CD4-positive, alpha-beta T cell treated with Interleukin-4 for 4 hours (primary cell): ENCODE measurements at regions not wholly inside any gene's neighbourhood (a gene's known extent, or its start where the extent isn't known, plus 50 kb on each side); places are given as distances from the start of the nearest gene placed in this dataset.

ENCODE experiments used
- DNase-seq: peaks from one replicate; pipeline ENCODE4 v3.0.0-alpha.2; 2020

DNA sequence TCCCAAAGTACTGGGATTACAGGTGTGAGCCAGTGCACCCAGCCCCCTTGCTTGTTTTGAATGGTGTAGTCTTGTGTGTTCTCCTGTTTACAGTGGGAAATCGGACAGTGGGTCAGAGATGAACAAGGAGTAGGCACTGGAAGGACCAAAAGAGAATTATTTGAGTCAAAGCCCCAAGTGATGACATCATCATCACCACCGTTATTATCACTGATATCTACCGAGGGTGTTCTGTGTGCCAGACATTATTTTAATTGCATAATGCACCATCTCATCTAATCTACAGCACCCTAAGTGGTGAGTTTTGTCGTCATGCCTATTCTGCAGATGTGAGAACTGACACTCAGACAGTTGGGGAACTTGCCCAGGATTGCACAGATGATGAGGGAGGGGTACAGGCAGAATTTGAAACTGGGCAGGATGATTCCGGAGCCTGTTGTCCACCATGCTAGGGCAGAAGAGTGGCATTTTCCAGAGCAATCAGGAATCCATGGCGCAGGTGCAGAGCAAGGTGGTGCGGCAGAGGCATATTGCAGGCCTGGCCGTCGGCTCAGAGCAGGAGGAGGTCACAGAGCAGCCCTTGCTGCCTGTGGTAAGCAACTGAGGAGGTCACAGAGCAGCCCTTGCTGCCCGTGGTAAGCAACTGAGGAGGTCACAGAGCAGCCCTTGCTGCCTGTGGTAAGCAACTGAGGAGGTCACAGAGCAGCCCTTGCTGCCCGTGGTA is 137.0 kb upstream of the HDAC4 start:
- DNase-seq = no peak

GRCh38 chr2:239536186-239536585 is 135.4 kb upstream of the HDAC4 start:
- DNase-seq = no peak

DNA sequence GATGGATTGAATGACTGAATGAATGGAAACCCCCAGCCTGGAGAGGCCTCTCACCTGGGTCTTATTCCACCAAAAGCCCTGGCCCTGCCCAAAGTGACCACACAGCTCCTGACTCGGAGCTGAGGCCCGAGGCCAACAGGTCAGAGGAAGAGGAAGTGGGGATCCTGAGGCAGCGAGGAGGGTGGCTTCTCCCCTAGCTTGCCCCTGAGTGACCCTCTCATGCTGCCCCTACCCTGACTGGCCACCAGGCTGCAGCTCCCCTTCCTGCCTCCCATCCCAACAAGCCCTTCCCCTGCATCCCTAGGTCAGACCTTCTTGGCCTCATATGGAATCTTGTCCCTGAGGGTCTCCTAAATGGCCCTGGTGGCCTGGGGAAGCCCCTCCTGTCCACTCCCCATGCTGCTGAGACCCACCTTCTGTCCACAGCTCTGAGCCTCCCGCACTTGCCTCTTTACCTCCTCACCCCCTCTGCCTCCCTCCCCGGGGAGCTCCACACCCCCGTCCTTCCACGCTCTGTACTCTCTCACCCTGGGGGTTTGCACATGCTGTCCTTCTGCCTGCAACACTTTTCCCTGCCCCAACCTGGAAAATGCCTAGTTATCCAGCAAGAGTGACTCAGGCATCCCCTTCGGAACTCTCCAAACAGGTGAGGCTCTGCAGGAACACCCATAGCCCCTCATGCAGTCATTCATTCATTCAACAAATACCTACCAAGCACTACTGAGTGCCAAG is 134.8 kb upstream of the HDAC4 start:
- DNase-seq = no peak

DNA sequence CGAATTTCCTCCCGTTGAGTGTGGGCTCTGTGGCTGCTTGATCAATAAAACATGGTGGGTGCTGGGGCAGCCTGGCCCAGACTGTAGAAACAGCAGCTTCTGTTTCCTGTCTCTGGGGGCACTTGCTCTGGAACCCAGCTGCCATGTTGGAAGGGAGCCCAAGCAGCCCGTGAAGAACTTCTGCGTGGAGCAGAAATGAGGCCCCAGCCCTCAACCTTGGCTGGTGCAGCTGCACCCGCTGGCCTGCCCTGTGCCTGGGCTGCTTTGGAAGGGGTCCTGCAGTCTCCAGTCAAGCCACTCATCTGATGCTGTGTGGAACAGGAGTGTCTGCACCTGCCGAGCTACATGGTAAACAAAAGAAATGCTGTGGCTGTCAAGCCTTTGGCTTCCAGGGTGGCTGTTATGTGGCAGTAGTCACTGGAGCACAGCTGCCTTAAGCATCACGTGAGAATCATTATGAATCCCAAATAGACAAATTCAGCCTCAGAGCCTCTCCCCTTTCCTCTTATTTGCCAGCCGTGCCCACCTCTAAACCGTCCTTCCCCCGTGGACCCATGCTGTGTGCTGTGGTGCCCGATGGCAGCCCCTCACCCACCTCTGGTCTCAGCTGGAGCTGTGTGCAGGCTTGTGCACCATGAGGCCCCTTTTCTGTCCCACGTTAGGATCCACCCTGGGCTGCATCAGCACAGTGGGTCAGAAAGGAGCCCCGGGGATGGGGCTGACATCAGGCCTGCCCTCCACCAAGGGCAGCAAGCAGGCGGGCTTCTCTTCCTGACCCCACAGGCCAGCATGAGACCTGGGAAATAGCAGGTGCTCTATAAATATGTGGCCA is 134.0 kb upstream of the HDAC4 start:
- no peak for DNase-seq

DNA sequence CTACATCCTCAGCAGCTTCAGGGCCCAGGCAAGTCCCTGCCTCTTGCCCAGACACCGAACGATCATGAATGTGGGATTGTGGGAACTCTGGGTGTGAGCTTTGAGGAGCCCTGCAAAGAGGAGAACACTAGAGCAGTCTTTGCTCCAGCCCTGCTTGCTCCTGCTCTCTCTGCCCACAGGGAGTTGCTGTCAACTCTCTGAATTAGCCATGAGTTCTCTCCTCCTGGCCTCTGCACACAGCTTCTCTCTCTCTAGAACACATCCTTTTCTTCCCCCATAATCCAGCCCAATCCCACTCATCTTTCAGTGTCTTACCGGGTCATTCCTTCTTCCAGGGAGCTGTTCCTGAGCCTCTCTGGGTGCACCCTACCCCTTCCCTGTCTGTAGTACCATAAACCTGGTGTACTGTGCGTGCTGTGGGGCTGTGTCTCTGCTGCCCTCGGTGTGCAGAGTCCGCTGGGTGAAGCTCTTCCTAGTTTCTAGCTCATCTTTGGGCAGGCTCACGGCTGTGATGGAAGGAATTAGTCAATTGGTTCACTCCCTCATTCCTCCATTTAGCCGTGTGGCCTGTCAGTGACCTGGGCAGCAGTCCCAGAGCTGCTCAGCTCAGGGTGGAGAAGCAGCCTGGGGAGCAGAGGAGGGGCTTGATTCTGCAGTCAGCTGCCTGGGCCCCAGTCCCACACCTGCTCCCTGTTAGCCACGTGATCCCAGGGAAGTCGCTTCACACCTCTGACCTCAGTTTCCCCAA is 132.9 kb upstream of the HDAC4 start:
- no peak for DNase-seq

- no peak for DNase-seq
Measured at GRCh38 chr2:239532859-239533258, 132.0 kb upstream of the HDAC4 start.

GRCh38 chr2:239532250-239532649 is 131.4 kb upstream of the HDAC4 start:
- no peak for DNase-seq

DNA sequence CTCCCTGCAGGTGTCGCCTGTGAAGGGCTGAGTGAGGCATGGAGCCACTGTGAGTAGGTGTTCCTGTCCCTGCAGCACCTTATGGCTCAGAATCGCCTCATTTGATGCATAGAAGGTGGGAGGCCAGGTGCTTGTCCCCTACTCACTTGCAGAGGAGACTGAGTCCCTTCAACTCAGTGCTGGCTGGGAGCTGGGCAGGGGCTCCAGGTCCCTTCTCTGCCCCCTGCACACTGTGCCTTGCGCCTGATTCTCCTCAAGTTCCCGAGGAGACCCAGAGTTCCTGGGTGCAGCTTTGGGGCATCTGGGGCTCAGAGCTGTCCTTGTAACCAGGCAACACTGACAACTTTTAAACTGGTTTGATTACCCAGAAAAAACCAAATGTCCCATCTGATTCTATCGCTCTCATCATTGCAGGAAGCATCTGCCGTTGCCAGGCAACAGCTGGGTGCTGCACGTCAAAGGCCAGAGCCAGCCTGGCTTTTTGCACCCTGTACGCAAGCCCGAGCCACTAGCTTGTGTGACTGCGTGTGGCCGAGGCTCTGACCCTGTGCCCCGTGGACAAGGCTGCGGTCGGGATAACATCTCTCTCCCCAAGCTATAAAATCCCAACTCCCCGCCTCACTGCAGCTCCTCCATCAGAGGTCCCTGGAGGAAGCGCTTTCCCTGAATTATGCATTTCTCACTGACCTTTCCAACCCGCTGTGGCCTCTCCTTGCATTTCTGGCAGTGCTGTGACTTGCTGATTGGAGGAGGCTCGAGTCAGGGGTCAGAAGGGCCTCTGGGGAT is 130.8 kb upstream of the HDAC4 start:
- no peak for DNase-seq

GRCh38 chr2:239530749-239531316 is 130.0 kb upstream of the HDAC4 start:
- DNase-seq = no peak

DNA sequence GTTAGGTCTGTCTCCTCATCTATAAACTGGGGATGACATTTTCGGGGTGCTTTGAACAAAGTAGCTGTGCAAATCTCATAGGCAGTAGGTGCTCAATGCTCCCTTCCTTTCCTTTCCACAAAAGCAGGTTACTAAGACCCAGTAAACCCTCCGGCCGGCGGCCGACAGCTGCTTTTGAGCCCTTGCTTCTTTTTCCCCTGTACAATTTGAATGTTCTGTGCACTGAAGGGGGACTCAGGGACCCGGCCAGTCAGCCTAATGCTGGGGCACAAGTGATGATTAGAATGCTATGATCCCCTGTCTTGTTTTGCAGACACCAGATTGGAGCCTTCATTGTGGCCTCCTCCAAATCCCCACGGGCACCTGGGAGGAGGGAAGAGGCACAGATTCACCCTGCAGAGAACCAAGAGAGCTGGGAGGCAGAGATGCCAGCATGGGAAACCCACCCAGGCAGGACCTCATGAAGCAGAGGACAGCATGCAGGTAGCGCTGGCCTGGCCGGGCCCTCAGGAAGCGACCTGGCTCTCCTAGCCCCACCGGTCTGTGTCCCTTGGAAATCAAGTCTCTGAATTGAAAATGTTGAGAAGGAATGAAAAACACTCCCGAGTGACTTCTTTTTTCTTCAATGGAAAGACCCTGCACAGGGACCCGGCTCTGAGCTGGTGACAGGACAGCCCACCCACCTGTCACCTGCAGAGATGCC is 128.6 kb upstream of the HDAC4 start:
- no peak for DNase-seq

DNA sequence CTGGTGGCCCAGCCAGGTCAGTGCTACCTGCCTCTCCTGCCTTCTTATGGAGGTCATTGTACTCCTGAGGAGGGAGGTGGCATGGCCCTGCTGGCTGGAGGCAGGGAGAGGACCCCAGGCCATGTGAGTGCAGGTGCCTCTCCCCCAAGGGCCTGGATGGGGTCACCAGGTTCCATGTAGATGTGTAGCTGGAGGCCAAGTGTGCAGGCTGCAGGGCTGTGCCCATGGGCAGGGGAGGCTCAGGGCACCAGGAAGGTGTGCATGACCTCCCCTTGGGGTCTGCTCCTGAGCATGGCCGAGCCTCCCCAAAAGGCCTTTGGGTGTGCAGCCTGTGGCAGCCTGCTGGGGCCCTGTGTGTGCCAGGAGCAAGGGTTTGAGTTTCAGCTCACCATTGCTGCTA is 128.1 kb upstream of the HDAC4 start:
- DNase-seq = no peak

DNA sequence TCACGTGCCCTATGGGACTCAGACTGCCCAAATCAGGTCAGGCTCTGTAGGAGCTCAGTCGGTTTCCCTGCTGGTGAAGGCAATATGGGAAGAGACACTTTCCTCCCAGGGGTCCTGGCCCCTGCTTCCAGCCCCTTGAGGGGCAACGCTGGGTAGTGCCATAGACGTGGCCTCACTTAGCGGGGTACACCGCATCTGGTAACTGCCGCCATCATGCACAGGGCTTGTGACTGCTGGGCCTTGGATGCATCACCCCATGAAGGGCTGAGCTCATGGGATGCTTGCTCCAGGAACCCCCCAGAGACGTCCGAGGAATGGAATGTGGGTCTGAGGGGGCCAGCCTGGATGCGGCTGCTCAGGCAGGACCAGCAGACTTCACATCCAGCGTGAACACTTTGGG is 127.3 kb upstream of the HDAC4 start:
- DNase-seq = no peak

- no peak for DNase-seq
Measured at GRCh38 chr2:239526666-239527415, 126.0 kb upstream of the HDAC4 start.

DNA sequence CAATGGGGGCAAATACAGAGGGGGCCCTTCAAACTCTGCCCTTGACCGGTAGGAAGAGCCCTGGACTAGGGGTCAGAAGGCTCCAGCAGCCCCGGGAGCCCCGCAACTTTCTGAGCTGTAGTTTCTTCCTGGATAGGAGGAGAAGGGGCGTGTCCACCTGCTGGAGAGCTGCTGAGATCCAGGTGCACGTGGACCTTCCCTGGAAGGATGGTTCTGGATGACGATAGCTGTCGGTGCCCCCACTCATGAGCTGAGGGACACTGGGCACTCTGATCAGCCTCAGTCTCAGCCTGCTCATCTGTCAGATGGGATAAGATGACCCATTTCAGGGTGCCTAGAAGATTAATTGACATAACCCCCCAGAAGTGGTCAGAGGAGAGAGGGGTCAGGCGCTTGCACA is 125.2 kb upstream of the HDAC4 start:
- DNase-seq = no peak

- no peak for DNase-seq
Measured at GRCh38 chr2:239523954-239524330, 123.1 kb upstream of the HDAC4 start.

- no peak for DNase-seq
Measured at GRCh38 chr2:239523147-239523953, 122.5 kb upstream of the HDAC4 start.

- no peak for DNase-seq
Measured at GRCh38 chr2:239522740-239523119, 121.9 kb upstream of the HDAC4 start.

GRCh38 chr2:239522002-239522739 is 121.4 kb upstream of the HDAC4 start:
- DNase-seq = no peak

DNA sequence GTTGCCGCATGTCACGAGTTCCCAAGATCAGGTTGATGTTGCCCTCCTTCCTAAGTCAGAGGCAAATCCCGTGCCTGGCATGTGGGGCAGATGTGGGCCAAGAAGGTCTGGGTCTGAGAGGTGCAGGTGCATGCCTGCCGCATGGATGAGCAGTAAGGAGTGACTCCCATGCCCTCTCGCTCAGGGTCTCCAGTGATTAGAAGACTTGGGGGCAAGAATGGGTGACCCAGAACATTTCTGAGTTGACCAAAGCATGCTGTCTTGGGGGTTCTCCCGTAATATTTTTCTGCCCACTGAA is 120.6 kb upstream of the HDAC4 start:
- DNase-seq = no peak
